Tibial artery (tissue), 4 donors: ENCODE measurements at regions not wholly inside any gene's neighbourhood (a gene's known extent, or its start where the extent isn't known, plus 50 kb on each side); places are given as distances from the start of the nearest gene placed in this dataset.

Source experiments
- DNase-seq, 2 donors: peaks; one replicate each; pipeline ENCODE4 v3.0.0-alpha.2; 2019
- H3K27ac ChIP-seq, 2 donors: fragments of 200-600 bp; sonication (generic) in 1 of 2; 1 replicate in 1 of 2; 2 replicates in 1 of 2; pipeline ENCODE4 v1.5.1; 2018 to 2019; ENCODE audit warnings: mild to moderate bottlenecking in 1 of 2
- H3K27me3 ChIP-seq, 2 donors: fragments of 200-600 bp; sonication (generic) in 1 of 2; one replicate each; pipeline versions ENCODE4 v1.5.1 to v1.6.0; 2016 to 2019
- H3K36me3 ChIP-seq, 3 donors: fragments of 200-600 bp; sonication (generic) in 2 of 3; one replicate each; pipeline ENCODE4 v1.5.1; 2016 to 2019; ENCODE audit warnings: mild to moderate bottlenecking in 2 of 3
- H3K4me1 ChIP-seq, 4 donors: fragments of 200-600 bp; sonication (generic) in 2 of 4; 1 replicate in 3 of 4; 2 replicates in 1 of 4; pipeline ENCODE4 v1.5.1; 2016 to 2019
- H3K4me3 ChIP-seq, 2 donors: fragments of 200-600 bp; sonication (generic) in 1 of 2; 1 replicate in 1 of 2; 2 replicates in 1 of 2; pipeline ENCODE4 v1.5.1; 2018 to 2019; ENCODE audit warnings: mild to moderate bottlenecking in 2 of 2
- H3K9me3 ChIP-seq, 3 donors: fragments of 200-600 bp; sonication (generic) in 1 of 3; one replicate each; pipeline ENCODE4 v1.5.1; 2016 to 2019
- intact Hi-C: fragments of 100-400 bp; cut with DNase I; formaldehyde crosslinking; loops from one replicate; pipeline ENCODE4 v1.15.0; 2023; ENCODE audit warnings: low total_unique reads
- TF ChIP-seq, protein P1 (sequence below), 2 experiments: fragments of 200-600 bp in 1 of 2; fragments of 450-650 bp in 1 of 2; IDR thresholded peaks; one replicate each; pipeline ENCODE4 v1.5.1; 2017 to 2019; ENCODE audit warnings: antibody characterized with exemption in 2 of 2, mild to moderate bottlenecking in 1 of 2, moderate library complexity in 1 of 2

DNA sequence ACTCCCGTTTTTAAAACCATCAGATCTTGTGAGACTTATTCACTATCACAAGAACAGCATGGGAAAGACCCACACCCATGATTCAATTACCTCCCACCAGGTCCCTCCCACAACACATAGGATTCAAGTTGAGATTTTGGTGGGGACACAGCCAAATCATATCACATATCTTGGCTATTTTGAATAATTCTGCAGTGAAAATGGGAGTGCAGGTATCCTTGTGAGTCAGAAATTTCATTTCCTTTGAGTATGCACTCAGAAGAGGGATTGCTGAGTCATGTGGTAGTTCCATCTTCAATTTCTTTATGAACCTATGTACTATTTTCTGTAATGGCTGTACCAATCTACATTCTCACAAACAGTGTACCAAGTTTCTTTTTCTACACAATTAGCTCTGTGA, 125.8 kb downstream of the ANKRD7 start:
- Histone ChIP-seq H3K4me3 (no peak overlapping the region), H3K36me3 (no peaks in the 10 kb centered on the region), H3K4me1 (no peaks in the 10 kb centered on the region), H3K27me3 (no peaks in the 10 kb centered on the region), H3K9me3 (no peaks in the 10 kb centered on the region), H3K27ac (no peak overlapping the region)
- intact Hi-C loops: no loop called here
- no peak for DNase-seq
- TF ChIP-seq, protein P1, sequence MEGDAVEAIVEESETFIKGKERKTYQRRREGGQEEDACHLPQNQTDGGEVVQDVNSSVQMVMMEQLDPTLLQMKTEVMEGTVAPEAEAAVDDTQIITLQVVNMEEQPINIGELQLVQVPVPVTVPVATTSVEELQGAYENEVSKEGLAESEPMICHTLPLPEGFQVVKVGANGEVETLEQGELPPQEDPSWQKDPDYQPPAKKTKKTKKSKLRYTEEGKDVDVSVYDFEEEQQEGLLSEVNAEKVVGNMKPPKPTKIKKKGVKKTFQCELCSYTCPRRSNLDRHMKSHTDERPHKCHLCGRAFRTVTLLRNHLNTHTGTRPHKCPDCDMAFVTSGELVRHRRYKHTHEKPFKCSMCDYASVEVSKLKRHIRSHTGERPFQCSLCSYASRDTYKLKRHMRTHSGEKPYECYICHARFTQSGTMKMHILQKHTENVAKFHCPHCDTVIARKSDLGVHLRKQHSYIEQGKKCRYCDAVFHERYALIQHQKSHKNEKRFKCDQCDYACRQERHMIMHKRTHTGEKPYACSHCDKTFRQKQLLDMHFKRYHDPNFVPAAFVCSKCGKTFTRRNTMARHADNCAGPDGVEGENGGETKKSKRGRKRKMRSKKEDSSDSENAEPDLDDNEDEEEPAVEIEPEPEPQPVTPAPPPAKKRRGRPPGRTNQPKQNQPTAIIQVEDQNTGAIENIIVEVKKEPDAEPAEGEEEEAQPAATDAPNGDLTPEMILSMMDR (IDR thresholded peaks at IDR 0.05): no peak

DNA sequence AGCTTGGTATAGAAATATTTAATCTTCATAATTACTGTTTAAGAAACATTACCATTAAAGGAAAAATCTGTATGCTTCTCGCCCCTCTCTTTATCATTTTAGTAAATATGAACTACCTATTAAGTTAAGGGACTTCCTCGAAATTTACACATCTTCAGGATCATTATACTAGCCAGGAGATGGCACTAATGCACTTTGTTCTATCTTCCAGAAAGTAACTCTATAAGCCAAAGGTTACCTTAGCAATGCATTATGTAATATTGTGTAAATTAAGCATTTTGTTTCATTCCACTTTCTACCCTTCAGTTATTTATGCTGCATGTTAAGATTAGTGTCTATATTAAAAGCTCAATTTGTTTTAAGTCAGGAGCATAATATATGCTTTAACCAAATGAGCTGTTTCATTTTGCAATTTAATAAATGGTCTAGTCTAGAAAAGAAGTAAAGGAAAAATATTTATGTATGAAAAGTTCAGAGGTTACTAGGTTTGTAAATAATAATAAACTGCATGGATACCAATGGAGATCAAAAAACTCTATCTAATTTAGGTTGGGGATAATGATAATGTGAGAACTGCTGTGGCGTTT, 128.5 kb downstream of the ANKRD7 start:
- Histone ChIP-seq H3K36me3 (no peaks in the 10 kb centered on the region), H3K9me3 (no peaks in the 10 kb centered on the region), H3K27ac (no peak overlapping the region), H3K4me3 (no peak overlapping the region), H3K4me1 (no peaks in the 10 kb centered on the region), H3K27me3 (no peaks in the 10 kb centered on the region)
- TF ChIP-seq, protein P1 (IDR thresholded peaks at IDR 0.05): peak in 1 of 2 experiments; percentile 27
- DNase-seq: no peak
- intact Hi-C loops: no loop called here

DNA sequence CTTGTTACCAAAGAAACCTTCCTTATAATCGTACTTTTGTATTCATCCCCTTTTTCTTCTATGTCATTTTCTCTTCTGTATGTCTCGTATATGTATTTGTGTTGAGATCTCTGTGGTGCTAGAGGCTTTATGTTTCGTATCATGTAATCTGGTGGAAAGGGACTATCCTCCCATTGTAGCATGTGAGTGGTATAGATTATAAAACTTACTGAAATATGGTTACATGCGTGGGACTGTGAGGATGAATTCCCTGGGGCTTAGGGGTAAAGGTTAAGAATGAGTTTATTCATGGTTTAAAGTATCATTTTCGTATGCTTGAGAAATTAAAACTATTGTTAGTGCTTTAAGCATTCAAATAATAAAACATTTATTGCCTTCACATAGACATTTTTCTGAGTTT, 141.9 kb downstream of the ANKRD7 start:
- no peaks in the 10 kb centered on the region for H3K36me3 ChIP-seq
- TF ChIP-seq, protein P1 (IDR thresholded peaks at IDR 0.05): no peak
- no peaks in the 10 kb centered on the region for H3K4me1 ChIP-seq
- no peaks in the 10 kb centered on the region for H3K9me3 ChIP-seq
- H3K27me3 ChIP-seq: no peaks in the 10 kb centered on the region
- no peak overlapping the region for H3K4me3 ChIP-seq
- H3K27ac ChIP-seq: no peak overlapping the region
- intact Hi-C loops: no loop called here
- no peak for DNase-seq

DNA sequence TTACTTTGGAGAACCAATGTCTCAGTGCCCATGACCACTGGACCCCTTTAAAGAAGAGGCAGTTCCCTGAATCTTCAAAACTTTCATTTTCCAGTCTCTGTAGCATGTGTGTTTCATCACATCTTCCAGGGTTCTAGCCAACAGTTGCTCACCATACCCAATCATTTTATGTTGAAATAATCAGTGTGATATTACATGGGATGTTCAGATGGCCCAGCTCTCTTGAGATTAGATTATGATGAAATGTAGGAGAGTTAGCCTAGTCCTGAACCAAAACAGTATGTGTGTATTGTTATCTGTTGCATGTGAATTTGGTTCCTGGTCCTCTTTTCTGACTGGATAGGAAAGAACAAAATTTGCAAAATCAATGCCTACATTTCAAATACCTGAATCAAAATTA, 144.5 kb downstream of the ANKRD7 start:
- H3K36me3 ChIP-seq: no peaks in the 10 kb centered on the region
- H3K4me1 ChIP-seq: no peaks in the 10 kb centered on the region
- intact Hi-C loops: no loop called here
- no peaks in the 10 kb centered on the region for H3K27me3 ChIP-seq
- no peak for DNase-seq
- H3K9me3 ChIP-seq: no peaks in the 10 kb centered on the region
- TF ChIP-seq, protein P1 (IDR thresholded peaks at IDR 0.05): no peak
- H3K4me3 ChIP-seq: no peak overlapping the region
- H3K27ac ChIP-seq: no peak overlapping the region

DNA sequence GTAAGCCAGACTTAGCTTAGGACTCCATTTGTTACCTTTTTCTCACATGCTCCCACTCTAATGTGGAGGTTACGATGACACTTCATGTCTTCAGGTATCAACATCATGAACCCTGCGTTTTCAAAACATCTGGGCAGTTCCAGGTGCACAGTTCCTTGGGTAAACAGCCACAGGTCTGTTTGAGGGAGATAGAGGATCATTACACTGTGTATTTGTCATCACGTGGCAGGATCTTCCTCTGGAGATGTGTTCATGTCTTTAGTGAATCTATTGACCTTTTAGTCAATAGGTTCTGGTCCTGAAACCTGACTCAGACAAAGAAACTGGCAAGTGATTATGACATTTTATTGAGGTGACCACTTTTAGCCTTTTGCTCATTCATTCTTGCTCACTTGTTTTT, 145.5 kb downstream of the ANKRD7 start:
- intact Hi-C loops: no loop called here
- TF ChIP-seq, protein P1 (IDR thresholded peaks at IDR 0.05): no peak
- Histone ChIP-seq H3K4me3 (no peak overlapping the region), H3K9me3 (no peaks in the 10 kb centered on the region), H3K4me1 (no peaks in the 10 kb centered on the region), H3K27ac (no peak overlapping the region), H3K27me3 (no peaks in the 10 kb centered on the region), H3K36me3 (no peaks in the 10 kb centered on the region)
- no peak for DNase-seq

DNA sequence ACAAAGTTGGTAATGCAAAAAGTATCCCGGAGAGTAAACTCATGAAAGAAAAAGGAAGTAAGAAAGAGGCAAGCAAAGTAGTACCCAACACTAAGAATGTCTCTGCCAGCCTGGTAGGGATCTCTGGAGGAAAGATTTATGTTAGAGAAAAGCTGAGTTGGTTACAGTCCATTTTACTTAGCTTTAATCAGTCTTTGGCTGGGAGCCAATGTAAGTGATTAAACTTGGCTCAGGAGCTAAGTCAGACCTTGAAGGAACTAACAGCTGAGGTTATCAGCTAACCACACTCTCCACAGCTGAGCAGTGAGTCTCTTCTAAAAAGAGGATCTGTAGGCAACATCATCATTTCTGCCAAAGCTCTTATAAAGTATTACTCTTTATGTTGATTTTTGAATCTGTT, 148.0 kb downstream of the ANKRD7 start:
- Histone ChIP-seq H3K36me3 (no peaks in the 10 kb centered on the region), H3K4me1 (no peaks in the 10 kb centered on the region), H3K27me3 (no peaks in the 10 kb centered on the region), H3K4me3 (no peak overlapping the region), H3K9me3 (no peaks in the 10 kb centered on the region), H3K27ac (no peak overlapping the region)
- intact Hi-C loops: no loop called here
- no peak for DNase-seq
- TF ChIP-seq, protein P1 (IDR thresholded peaks at IDR 0.05): no peak
